K562 (cell line): ENCODE measurements at regions not wholly inside any gene's neighbourhood (a gene's known extent, or its start where the extent isn't known, plus 50 kb on each side); places are given as distances from the start of the nearest gene placed in this dataset.

Experiments used
- ATAC-seq: fragments of 200-7000 bp; cut with Tn5 transposase; 3 replicates; pipeline ENCODE4 v1.9.1; 2020; ENCODE audit warnings: moderate library complexity
- BruUV-seq: library from RNA; stranded (reverse); fragments of 400-500 nt; replicated peaks from 2 replicates; lab custom pipeline; 2021; lab: Mats Ljungman, UMichigan
- CTCF ChIA-PET: fragments of 300-600 bp; formaldehyde crosslinking; extraction: SDS; loops from one replicate; lab custom pipeline; 2021; ENCODE audit warnings: low intra/inter-chr PET ratio; lab: Yijun Ruan, JAX
- POLR2A ChIA-PET: fragments of 300-600, 350-650 bp; sonication (Branson Sonifier 250); formaldehyde crosslinking; extraction: SDS; loops from one replicate; lab custom pipeline; 2021; ENCODE audit warnings: antibody characterized with exemption, inconsistent platforms; lab: Yijun Ruan, JAX
- DNase-seq, 4 experiments: peaks; one replicate each; pipeline versions ENCODE4 v3.0.0 to v3.0.0-alpha.2; 2011 to 2018; ENCODE audit warnings: low spot score in 3 of 4, mixed read lengths in 3 of 4; ENCODE audit errors: extremely low read depth in 1 of 4
- FAIRE-seq: peaks from 2 replicates; lab custom pipeline; 2011; peaks lifted over from hg19 to GRCh38; lab: Jason Lieb, UNC
- H2AFZ ChIP-seq: 2 replicates; pipeline ENCODE4 v1.6.0; 2011; ENCODE audit warnings: low read depth, low read length, control low read depth, inconsistent platforms
- H3K27ac ChIP-seq: fragments of 200-600 bp; 3 replicates; pipeline ENCODE4 v1.8.0; 2011; ENCODE audit warnings: low read depth, mild to moderate bottlenecking, control low read depth, inconsistent platforms, low read length, moderate library complexity, mixed read lengths; ENCODE audit errors: extremely low read depth
- H3K27me3 ChIP-seq, 2 experiments: fragments of 300-600 bp in 1 of 2; 2 replicates in 1 of 2; 3 replicates in 1 of 2; pipeline versions ENCODE4 v1.6.0 to v1.8.0; 2011; ENCODE audit warnings: inconsistent platforms in 2 of 2, low read length in 2 of 2, mild to moderate bottlenecking in 1 of 2, mixed read lengths in 1 of 2, moderate library complexity in 1 of 2; ENCODE audit not compliant: control insufficient read depth in 2 of 2, insufficient read depth in 2 of 2
- H3K36me3 ChIP-seq: fragments of 300-600 bp; 3 replicates; pipeline ENCODE4 v1.8.0; 2011; ENCODE audit warnings: mild to moderate bottlenecking, low read length, inconsistent platforms; ENCODE audit not compliant: control insufficient read depth, insufficient read depth
- H3K4me1 ChIP-seq, 2 experiments: fragments of 200-600 bp in 1 of 2; replicated peaks in 1 of 2; 2 replicates in 1 of 2; 3 replicates in 1 of 2; pipeline versions ENCODE4 v1.5.1 to v1.8.0; 2011; ENCODE audit warnings: inconsistent platforms in 2 of 2, low read length in 2 of 2, mild to moderate bottlenecking in 1 of 2, mixed read lengths in 1 of 2, moderate library complexity in 1 of 2; ENCODE audit not compliant: control insufficient read depth in 2 of 2, insufficient read depth in 2 of 2
- H3K4me2 ChIP-seq: 2 replicates; pipeline ENCODE4 v1.6.1; 2011; ENCODE audit warnings: low read length, control low read depth, inconsistent platforms, mixed read lengths; ENCODE audit not compliant: insufficient read depth
- H3K4me3 ChIP-seq: fragments of 200-600 bp; sonication (generic), shearing (Covaris generic); 2 replicates; pipeline ENCODE4 v1.5.1; 2016; ENCODE audit warnings: control low read depth, inconsistent platforms
- H3K79me2 ChIP-seq: fragments of 200-600 bp; 3 replicates; pipeline ENCODE4 v1.8.0; 2011; ENCODE audit warnings: low read length, inconsistent platforms; ENCODE audit not compliant: control insufficient read depth, insufficient read depth
- H3K9ac ChIP-seq, 2 experiments: 2 replicates each; pipeline versions ENCODE4 v1.6.0 to v1.6.1; 2011; ENCODE audit warnings: low read depth in 2 of 2, low read length in 2 of 2, control low read depth in 1 of 2, inconsistent platforms in 1 of 2, mild to moderate bottlenecking in 1 of 2, mixed read lengths in 1 of 2; ENCODE audit not compliant: insufficient read depth in 1 of 2
- H3K9me1 ChIP-seq: one replicate; pipeline ENCODE4 v1.6.0; 2011; ENCODE audit warnings: inconsistent platforms, mild to moderate bottlenecking, low read length, moderate library complexity; ENCODE audit not compliant: control insufficient read depth, insufficient read depth
- H3K9me3 ChIP-seq: replicated peaks from 2 replicates; pipeline ENCODE4 v1.5.1; 2011; ENCODE audit warnings: low read depth, low read length, inconsistent platforms; ENCODE audit not compliant: control insufficient read depth, insufficient read depth
- H4K20me1 ChIP-seq: replicated peaks from 2 replicates; pipeline ENCODE4 v1.6.1; 2011; ENCODE audit warnings: low read length, inconsistent platforms, mixed read lengths; ENCODE audit not compliant: control insufficient read depth, insufficient read depth
- ERF ChIP-seq: fragments of 450-650 bp; formaldehyde crosslinking; IDR thresholded peaks from 2 replicates; pipeline ENCODE4 v1.4.0; 2020; ENCODE audit warnings: mild to moderate bottlenecking, mixed read lengths
- NR4A1 ChIP-seq, 2 experiments: fragments of 250-450 bp in 1 of 2; fragments of 450-650 bp in 1 of 2; sonication (Bioruptor Pico) in 1 of 2; IDR thresholded peaks; 2 replicates each; pipeline versions ENCODE4 v1.4.0 to v1.6.1; 2016 to 2020; ENCODE audit warnings: mild to moderate bottlenecking in 2 of 2, missing compliant biosample characterization in 1 of 2, missing genetic modification characterization in 1 of 2, moderate library complexity in 1 of 2
- SMC3 ChIP-seq: conservative IDR thresholded peaks from 2 replicates; pipeline ENCODE4 v1.6.1; 2011; ENCODE audit warnings: low read depth, low read length, improper control_type of control experiment; ENCODE audit not compliant: insufficient read depth
- ZKSCAN3 ChIP-seq: fragments of 250-450 bp; sonication (Bioruptor Pico); IDR thresholded peaks from 2 replicates; pipeline ENCODE4 v1.4.0; 2020
- ZNF175 ChIP-seq: fragments of 200-800 bp; sonication (Bioruptor generic); IDR thresholded peaks from 2 replicates; pipeline ENCODE4 v1.6.1; 2016; ENCODE audit warnings: low read depth, mild to moderate bottlenecking, missing genetic modification characterization, missing compliant biosample characterization
- WGBS: fragments of 100-300 bp; shearing (Covaris generic); methylation state at CpG from one replicate; pipeline ENCODE4 v1.1.6; 2016; ENCODE audit warnings: low coverage, mixed read lengths; ENCODE audit not compliant: insufficient coverage; ENCODE audit errors: missing lambda C conversion rate; 5-methylcytosine and 5-hydroxymethylcytosine counted together
- in situ Hi-C: fragments of 300-500 bp; cut with MboI; formaldehyde crosslinking; loops from 4 replicates; pipeline ENCODE4 v1.15.0; 2018; ENCODE audit warnings: inconsistent platforms, mixed read lengths
- intact Hi-C: fragments of 100-400 bp; cut with micrococcal nuclease; formaldehyde crosslinking; loops from 2 replicates; pipeline ENCODE4 v1.14.2; 2022
- TF ChIP-seq, protein P1 (sequence below): IDR thresholded peaks from 3 replicates; pipeline ENCODE4 v1.6.1; 2011; ENCODE audit warnings: borderline replicate concordance, mild to moderate bottlenecking; ENCODE audit not compliant: insufficient read length, insufficient read depth
- TF ChIP-seq, protein P2 (sequence below): sonication (generic); formaldehyde crosslinking; IDR thresholded peaks from 2 replicates; pipeline ENCODE4 v1.8.0; 2022; ENCODE audit warnings: mild to moderate bottlenecking, missing genetic modification reagents, borderline replicate concordance

DNA sequence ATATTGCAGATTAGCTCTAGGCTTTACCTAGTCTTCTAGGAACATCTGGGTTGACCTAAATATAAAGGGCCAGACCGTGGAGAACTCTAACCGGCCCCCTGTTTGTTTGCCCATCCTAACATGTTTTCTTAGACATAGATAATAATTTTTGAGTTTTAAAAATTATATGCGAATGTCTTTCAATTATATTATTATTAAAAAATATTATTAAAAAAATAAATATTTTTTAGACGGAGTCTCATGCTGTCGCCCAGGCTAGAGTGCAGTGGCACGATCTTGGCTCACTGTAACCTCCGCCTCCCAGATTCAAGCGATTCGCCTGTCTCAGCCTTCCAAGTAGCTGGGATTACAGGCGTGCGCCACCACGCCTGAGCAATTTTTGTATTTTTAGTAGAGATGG lies 318.5 kb downstream of the INHBA start:
- no peaks in the 10 kb centered on the region for H3K27me3 ChIP-seq
- no peaks in the 10 kb centered on the region for H3K4me1 ChIP-seq
- no peak for DNase-seq
- no peaks in the 10 kb centered on the region for H3K9me3 ChIP-seq
- H3K4me2 ChIP-seq: no peak overlapping the region
- WGBS: 3% methylated on average over 12 of the region's 12 CpGs
- no peak for FAIRE-seq
- POLR2A ChIA-PET: no interaction called here
- no peaks in the 10 kb centered on the region for H3K9me1 ChIP-seq
- H4K20me1 ChIP-seq: no peaks in the 10 kb centered on the region
- no peak overlapping the region for H3K9ac ChIP-seq
- no peaks in the 10 kb centered on the region for H3K36me3 ChIP-seq
- TF ChIP-seq, protein P1, sequence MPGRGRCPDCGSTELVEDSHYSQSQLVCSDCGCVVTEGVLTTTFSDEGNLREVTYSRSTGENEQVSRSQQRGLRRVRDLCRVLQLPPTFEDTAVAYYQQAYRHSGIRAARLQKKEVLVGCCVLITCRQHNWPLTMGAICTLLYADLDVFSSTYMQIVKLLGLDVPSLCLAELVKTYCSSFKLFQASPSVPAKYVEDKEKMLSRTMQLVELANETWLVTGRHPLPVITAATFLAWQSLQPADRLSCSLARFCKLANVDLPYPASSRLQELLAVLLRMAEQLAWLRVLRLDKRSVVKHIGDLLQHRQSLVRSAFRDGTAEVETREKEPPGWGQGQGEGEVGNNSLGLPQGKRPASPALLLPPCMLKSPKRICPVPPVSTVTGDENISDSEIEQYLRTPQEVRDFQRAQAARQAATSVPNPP: no peak
- TF ChIP-seq ZNF175 (CRISPR knock-in tag) (no peak), SMC3 (no peak)
- TF ChIP-seq, all 486 proteins: peak for 0
- Histone ChIP-seq H2AFZ (no peak overlapping the region), H3K4me3 (no peak overlapping the region), H3K79me2 (no peaks in the 10 kb centered on the region), H3K27ac (no peak overlapping the region)
- BruUV-seq: no TSS peak
- in situ Hi-C loops (no loop called here), intact Hi-C loops (no loop called here)
- CTCF ChIA-PET: no interaction called here
- no peak for ATAC-seq

DNA sequence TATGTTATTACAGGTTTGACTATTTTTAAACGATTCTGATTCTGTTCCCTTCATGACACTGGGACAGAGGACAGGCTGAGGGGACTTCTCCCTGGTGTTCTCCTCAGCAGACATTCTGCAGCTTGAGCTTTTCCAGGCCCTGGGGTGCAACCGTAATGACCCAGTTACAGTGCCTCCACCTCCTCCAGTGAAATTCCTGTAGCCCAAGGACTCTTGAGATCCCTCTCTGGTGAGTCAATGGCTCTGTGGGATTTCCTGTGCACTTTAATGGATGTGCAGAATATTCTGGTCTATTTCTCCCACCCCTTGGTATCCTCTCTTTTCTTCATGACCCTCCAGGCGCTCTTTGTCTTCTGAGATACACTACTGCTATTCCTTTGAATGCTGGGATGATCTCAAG lies 319.3 kb downstream of the INHBA start:
- BruUV-seq: no TSS peak
- 0% methylated on average over 3 of the region's 3 CpGs for WGBS
- ATAC-seq (no peak), FAIRE-seq (no peak), DNase-seq (no peak)
- Histone ChIP-seq H3K9ac (no peak overlapping the region), H2AFZ (no peak overlapping the region), H3K36me3 (no peaks in the 10 kb centered on the region), H3K27me3 (no peaks in the 10 kb centered on the region), H4K20me1 (no peaks in the 10 kb centered on the region), H3K4me3 (no peak overlapping the region), H3K27ac (no peak overlapping the region), H3K79me2 (no peaks in the 10 kb centered on the region), H3K9me1 (no peaks in the 10 kb centered on the region), H3K9me3 (no peaks in the 10 kb centered on the region), H3K4me2 (no peak overlapping the region), H3K4me1 (no peaks in the 10 kb centered on the region)
- in situ Hi-C loops: no loop called here
- intact Hi-C loops: no loop called here
- ChIA-PET CTCF (no interaction called here), POLR2A (no interaction called here)
- TF ChIP-seq ZKSCAN3 (CRISPR knock-in tag) (no peak), ERF (CRISPR knock-in tag) (no peak), NR4A1 (CRISPR knock-in tag; IDR thresholded peaks at IDR 0.05) (no peak), NR4A1 (tag; IDR thresholded peaks at IDR 0.05) (no peak)
- TF ChIP-seq, protein P2, sequence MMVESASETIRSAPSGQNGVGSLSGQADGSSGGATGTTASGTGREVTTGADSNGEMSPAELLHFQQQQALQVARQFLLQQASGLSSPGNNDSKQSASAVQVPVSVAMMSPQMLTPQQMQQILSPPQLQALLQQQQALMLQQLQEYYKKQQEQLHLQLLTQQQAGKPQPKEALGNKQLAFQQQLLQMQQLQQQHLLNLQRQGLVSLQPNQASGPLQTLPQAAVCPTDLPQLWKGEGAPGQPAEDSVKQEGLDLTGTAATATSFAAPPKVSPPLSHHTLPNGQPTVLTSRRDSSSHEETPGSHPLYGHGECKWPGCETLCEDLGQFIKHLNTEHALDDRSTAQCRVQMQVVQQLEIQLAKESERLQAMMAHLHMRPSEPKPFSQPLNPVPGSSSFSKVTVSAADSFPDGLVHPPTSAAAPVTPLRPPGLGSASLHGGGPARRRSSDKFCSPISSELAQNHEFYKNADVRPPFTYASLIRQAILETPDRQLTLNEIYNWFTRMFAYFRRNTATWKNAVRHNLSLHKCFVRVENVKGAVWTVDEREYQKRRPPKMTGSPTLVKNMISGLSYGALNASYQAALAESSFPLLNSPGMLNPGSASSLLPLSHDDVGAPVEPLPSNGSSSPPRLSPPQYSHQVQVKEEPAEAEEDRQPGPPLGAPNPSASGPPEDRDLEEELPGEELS: no peak
